MM.1S (cell line): ENCODE measurements at regions not wholly inside any gene's neighbourhood (a gene's known extent, or its start where the extent isn't known, plus 50 kb on each side); places are given as distances from the start of the nearest gene placed in this dataset.

ENCODE experiments used
- DNase-seq: peaks from one replicate; pipeline ENCODE4 v3.0.0-alpha.2; 2015
- H2AFZ ChIP-seq: fragments of 300-600 bp; sonication (generic); 2 replicates; pipeline ENCODE4 v1.6.0; 2016; ENCODE audit warnings: antibody characterized with exemption, low read length
- H3F3A ChIP-seq: fragments of 300-600 bp; sonication (generic); 2 replicates; pipeline ENCODE4 v1.6.1; 2016; ENCODE audit warnings: mild to moderate bottlenecking, antibody characterized with exemption, low read length, moderate library complexity, mixed read lengths; ENCODE audit not compliant: insufficient read depth
- H3K27ac ChIP-seq: fragments of 300-600 bp; sonication (generic); 2 replicates; pipeline ENCODE4 v1.5.1; 2016; ENCODE audit warnings: mild to moderate bottlenecking, low read length
- H3K27me3 ChIP-seq: fragments of 300-600 bp; sonication (generic); replicated peaks from 2 replicates; pipeline ENCODE4 v1.6.0; 2016; ENCODE audit warnings: low read length; ENCODE audit not compliant: insufficient read depth
- H3K36me3 ChIP-seq: fragments of 300-600 bp; sonication (generic); replicated peaks from 2 replicates; pipeline ENCODE4 v1.6.1; 2016; ENCODE audit warnings: mild to moderate bottlenecking, low read length, mixed read lengths; ENCODE audit not compliant: insufficient read depth
- H3K4me1 ChIP-seq: fragments of 300-600 bp; sonication (generic); 2 replicates; pipeline ENCODE4 v1.6.1; 2016; ENCODE audit warnings: low read length, mixed read lengths
- H3K4me2 ChIP-seq: fragments of 300-600 bp; sonication (generic); 2 replicates; pipeline ENCODE4 v1.6.0; 2016; ENCODE audit warnings: low read depth, low read length
- H3K4me3 ChIP-seq: fragments of 300-600 bp; sonication (generic); 2 replicates; pipeline ENCODE4 v1.5.1; 2016; ENCODE audit warnings: low read length, mixed read lengths
- H3K79me2 ChIP-seq: fragments of 300-600 bp; sonication (generic); 2 replicates; pipeline ENCODE4 v1.6.1; 2016; ENCODE audit warnings: mixed run types, low read length, mixed read lengths
- H3K9ac ChIP-seq: fragments of 300-600 bp; sonication (generic); 2 replicates; pipeline ENCODE4 v1.6.1; 2016; ENCODE audit warnings: low read length, mixed read lengths
- H3K9me2 ChIP-seq: fragments of 300-600 bp; sonication (generic); replicated peaks from 2 replicates; pipeline ENCODE4 v1.6.1; 2016; ENCODE audit warnings: mild to moderate bottlenecking, low read length, mixed read lengths; ENCODE audit not compliant: insufficient read depth
- H3K9me3 ChIP-seq: fragments of 300-600 bp; sonication (generic); replicated peaks from 2 replicates; pipeline ENCODE4 v1.6.1; 2016; ENCODE audit warnings: mild to moderate bottlenecking, low read length, mixed read lengths; ENCODE audit not compliant: insufficient read depth
- H4K20me1 ChIP-seq: fragments of 300-600 bp; sonication (generic); 2 replicates; pipeline ENCODE4 v1.6.1; 2016; ENCODE audit warnings: mild to moderate bottlenecking, low read length, moderate library complexity, mixed read lengths; ENCODE audit not compliant: insufficient read depth
- EZH2 ChIP-seq: fragments of 300-600 bp; sonication (generic); optimal IDR thresholded peaks from 2 replicates; pipeline ENCODE3; 2017; ENCODE audit warnings: low read depth, mild to moderate bottlenecking, antibody characterized with exemption, low read length, mixed read lengths
- EZH2phosphoT487 ChIP-seq: fragments of 300-600 bp; sonication (generic); IDR thresholded peaks from 2 replicates; pipeline ENCODE4 v1.6.1; 2018; ENCODE audit warnings: antibody characterized with exemption, low read length
- TF ChIP-seq, protein P1 (sequence below): fragments of 300-600 bp; sonication (generic); IDR thresholded peaks from 2 replicates; pipeline ENCODE4 v1.5.1; 2016; ENCODE audit warnings: antibody characterized with exemption, low read length, mixed read lengths

DNA sequence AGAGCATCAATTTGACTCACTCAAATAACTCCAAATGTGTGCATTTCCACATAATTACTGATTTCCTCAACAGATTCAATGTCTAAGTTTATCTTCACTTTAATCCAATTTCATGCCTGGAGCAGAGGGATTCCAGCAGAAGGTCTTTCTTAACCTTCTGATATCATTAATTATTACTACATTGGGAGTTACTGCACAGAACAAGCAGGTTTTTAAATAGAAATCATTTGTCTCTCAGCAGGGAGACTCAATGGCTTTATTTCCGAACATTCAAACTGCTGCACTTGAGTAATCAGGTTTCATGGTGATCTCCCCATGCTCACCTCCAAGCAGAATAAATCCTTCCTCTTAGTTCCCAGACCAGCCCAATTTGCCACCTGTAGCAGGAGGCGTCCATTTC lies 264.8 kb upstream of the IGF1R start:
- Histone ChIP-seq H3K27ac (no peak overlapping the region), H2AFZ (no peak overlapping the region), H3K9me3 (no peaks in the 10 kb centered on the region), H3K4me2 (no peak overlapping the region), H3K36me3 (no peaks in the 10 kb centered on the region), H3K9ac (no peak overlapping the region), H3K9me2 (no peaks in the 10 kb centered on the region), H4K20me1 (no peaks in the 10 kb centered on the region), H3K27me3 (no peaks in the 10 kb centered on the region), H3F3A (no peaks in the 10 kb centered on the region), H3K4me3 (no peak overlapping the region), H3K79me2 (no peaks in the 10 kb centered on the region), H3K4me1 (no peaks in the 10 kb centered on the region)
- TF ChIP-seq EZH2, result no peak
- no peak for TF ChIP-seq EZH2phosphoT487
- TF ChIP-seq, protein P1, sequence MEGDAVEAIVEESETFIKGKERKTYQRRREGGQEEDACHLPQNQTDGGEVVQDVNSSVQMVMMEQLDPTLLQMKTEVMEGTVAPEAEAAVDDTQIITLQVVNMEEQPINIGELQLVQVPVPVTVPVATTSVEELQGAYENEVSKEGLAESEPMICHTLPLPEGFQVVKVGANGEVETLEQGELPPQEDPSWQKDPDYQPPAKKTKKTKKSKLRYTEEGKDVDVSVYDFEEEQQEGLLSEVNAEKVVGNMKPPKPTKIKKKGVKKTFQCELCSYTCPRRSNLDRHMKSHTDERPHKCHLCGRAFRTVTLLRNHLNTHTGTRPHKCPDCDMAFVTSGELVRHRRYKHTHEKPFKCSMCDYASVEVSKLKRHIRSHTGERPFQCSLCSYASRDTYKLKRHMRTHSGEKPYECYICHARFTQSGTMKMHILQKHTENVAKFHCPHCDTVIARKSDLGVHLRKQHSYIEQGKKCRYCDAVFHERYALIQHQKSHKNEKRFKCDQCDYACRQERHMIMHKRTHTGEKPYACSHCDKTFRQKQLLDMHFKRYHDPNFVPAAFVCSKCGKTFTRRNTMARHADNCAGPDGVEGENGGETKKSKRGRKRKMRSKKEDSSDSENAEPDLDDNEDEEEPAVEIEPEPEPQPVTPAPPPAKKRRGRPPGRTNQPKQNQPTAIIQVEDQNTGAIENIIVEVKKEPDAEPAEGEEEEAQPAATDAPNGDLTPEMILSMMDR, result no peak
- no peak for DNase-seq

DNA sequence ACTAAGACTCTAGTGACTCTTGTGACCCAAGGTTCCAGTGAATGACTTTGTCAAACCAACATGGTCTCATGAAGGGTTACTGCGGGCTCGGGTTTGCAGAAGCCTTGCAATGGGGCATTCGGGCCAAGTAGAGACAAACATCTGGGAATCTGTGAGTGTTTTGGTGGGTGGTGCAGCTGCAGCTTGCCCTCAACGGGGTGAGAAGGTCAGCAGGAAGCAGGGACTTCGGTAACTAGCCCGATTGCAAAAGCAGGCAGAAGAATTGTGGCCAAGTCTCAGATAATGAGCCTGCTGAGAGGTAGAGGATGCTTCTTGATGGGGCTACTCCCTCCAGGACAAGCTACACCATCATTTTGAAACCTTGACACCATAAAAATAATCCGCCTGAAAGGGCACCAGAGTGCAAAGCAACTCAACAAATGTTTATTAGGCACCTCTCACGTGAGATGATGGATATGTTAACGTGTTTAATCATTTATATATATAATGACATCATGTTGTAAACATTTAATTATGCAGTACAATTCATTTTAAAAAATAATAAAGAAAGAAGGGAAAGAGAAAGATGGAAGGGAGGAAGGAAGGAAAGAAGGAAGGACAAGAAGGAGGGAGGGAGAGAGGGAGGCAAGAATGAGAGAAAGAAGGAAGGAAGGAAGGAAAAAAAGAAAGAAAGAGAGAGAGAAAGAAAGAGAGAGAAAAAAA lies 263.9 kb upstream of the IGF1R start:
- Histone ChIP-seq H3K4me3 (no peak overlapping the region), H3K79me2 (no peaks in the 10 kb centered on the region), H3K4me1 (no peaks in the 10 kb centered on the region), H3K9ac (no peak overlapping the region), H3K9me2 (no peaks in the 10 kb centered on the region), H3K9me3 (no peaks in the 10 kb centered on the region), H3F3A (no peaks in the 10 kb centered on the region), H3K27me3 (no peaks in the 10 kb centered on the region), H2AFZ (no peak overlapping the region), H3K27ac (no peak overlapping the region), H3K36me3 (no peaks in the 10 kb centered on the region), H3K4me2 (no peak overlapping the region), H4K20me1 (no peaks in the 10 kb centered on the region)
- no peak for DNase-seq
- TF ChIP-seq, protein P1, result no peak
- TF ChIP-seq EZH2phosphoT487 (no peak), EZH2 (no peak)

DNA sequence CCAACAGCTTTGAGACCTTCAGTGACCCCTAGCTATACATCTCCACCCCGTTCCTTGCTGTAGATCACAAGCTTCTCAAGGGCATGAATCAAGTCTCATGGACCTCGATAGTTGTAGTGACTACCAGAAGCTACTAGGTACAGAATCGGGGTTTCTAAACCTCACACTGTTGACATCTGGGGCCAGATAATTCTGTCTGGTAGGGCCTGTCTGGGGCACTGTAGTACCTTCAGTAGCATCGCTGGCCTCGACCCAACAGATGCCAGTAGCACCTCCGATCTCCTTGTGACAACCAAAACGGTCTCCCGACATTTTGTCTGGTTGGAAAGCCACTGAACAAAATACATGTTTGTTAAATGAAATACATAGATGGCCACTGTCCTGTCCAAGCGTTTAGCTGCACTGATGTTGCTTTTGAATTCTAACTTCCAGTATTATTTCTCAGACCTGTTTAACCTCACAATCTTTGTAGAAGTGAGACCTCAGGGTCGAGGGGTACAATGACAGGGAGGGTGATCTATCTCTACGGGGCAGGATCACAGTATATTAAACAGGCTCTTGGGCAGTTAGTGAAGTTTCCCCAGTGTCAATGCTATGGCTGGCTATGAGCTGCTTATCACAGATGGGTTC lies 262.5 kb upstream of the IGF1R start:
- H3K9me2 ChIP-seq, result no peaks in the 10 kb centered on the region
- no peak for DNase-seq
- no peak overlapping the region for H2AFZ ChIP-seq
- no peak overlapping the region for H3K27ac ChIP-seq
- TF ChIP-seq, protein P1, result no peak
- TF ChIP-seq EZH2, result no peak
- no peak for TF ChIP-seq EZH2phosphoT487
- H3K79me2 ChIP-seq, result no peaks in the 10 kb centered on the region
- H3K9me3 ChIP-seq, result no peaks in the 10 kb centered on the region
- H3K27me3 ChIP-seq, result no peaks in the 10 kb centered on the region
- H3K4me2 ChIP-seq, result no peak overlapping the region
- no peaks in the 10 kb centered on the region for H3K36me3 ChIP-seq
- no peaks in the 10 kb centered on the region for H4K20me1 ChIP-seq
- no peaks in the 10 kb centered on the region for H3K4me1 ChIP-seq
- no peak overlapping the region for H3K9ac ChIP-seq
- H3K4me3 ChIP-seq, result no peak overlapping the region
- H3F3A ChIP-seq, result no peaks in the 10 kb centered on the region
